Smooth muscle cell (in vitro differentiated cells): ENCODE measurements at regions not wholly inside any gene's neighbourhood (a gene's known extent, or its start where the extent isn't known, plus 50 kb on each side); places are given as distances from the start of the nearest gene placed in this dataset.

Source experiments
- DNase-seq: peaks from one replicate; lab custom pipeline; 2025; ENCODE audit not compliant: unreplicated experiment; lab: John Stamatoyannopoulos, UW
- H2AFZ ChIP-seq: fragments of 200-600 bp; sonication (generic); 2 replicates; pipeline ENCODE4 v1.6.0; 2016; ENCODE audit warnings: antibody characterized with exemption, low read depth, mild to moderate bottlenecking
- H3F3A ChIP-seq: fragments of 200-600 bp; sonication (generic); 2 replicates; pipeline ENCODE4 v1.6.0; 2017; ENCODE audit warnings: antibody characterized with exemption, low read depth
- H3K27ac ChIP-seq: fragments of 200-600 bp; sonication (generic); 2 replicates; pipeline ENCODE4 v1.5.1; 2016; ENCODE audit warnings: low read depth, mild to moderate bottlenecking
- H3K27me3 ChIP-seq: fragments of 200-600 bp; sonication (generic); 2 replicates; pipeline ENCODE4 v1.6.1; 2016; ENCODE audit warnings: low read depth, mild to moderate bottlenecking
- H3K36me3 ChIP-seq: fragments of 200-600 bp; sonication (generic); 2 replicates; pipeline ENCODE4 v1.5.1; 2016; ENCODE audit warnings: low read depth
- H3K4me1 ChIP-seq: fragments of 200-600 bp; sonication (generic); 2 replicates; pipeline ENCODE4 v1.5.1; 2016; ENCODE audit warnings: low read depth
- H3K4me2 ChIP-seq: fragments of 200-600 bp; sonication (generic); 2 replicates; pipeline ENCODE4 v1.6.0; 2016; ENCODE audit warnings: mild to moderate bottlenecking
- H3K4me3 ChIP-seq: fragments of 200-600 bp; sonication (generic); 2 replicates; pipeline ENCODE4 v1.5.1; 2016; ENCODE audit warnings: mild to moderate bottlenecking
- H3K79me2 ChIP-seq: fragments of 200-600 bp; sonication (generic); 2 replicates; pipeline ENCODE4 v1.6.0; 2016; ENCODE audit warnings: low read depth, mild to moderate bottlenecking
- H3K9ac ChIP-seq: fragments of 200-600 bp; sonication (generic); 2 replicates; pipeline ENCODE4 v1.6.0; 2016; ENCODE audit warnings: low read depth
- H3K9me3 ChIP-seq: fragments of 200-600 bp; sonication (generic); replicated peaks from 2 replicates; pipeline ENCODE4 v1.5.1; 2016; ENCODE audit warnings: low read depth
- H4K20me1 ChIP-seq: fragments of 200-600 bp; sonication (generic); 2 replicates; pipeline ENCODE4 v1.6.0; 2016; ENCODE audit warnings: low read depth
- CTCF ChIP-seq: fragments of 200-600 bp; sonication (generic); IDR thresholded peaks from 2 replicates; pipeline ENCODE4 v1.5.1; 2017; ENCODE audit warnings: borderline replicate concordance, mild to moderate bottlenecking, antibody characterized with exemption; ENCODE audit not compliant: insufficient read depth, poor library complexity, severe bottlenecking
- WGBS: methylation state at CpG from one replicate; pipeline ENCODE4 v1.1.7; 2016; ENCODE audit warnings: low lambda C conversion rate; 5-methylcytosine and 5-hydroxymethylcytosine counted together

- Histone ChIP-seq H3K4me2 (no peak overlapping the region), H3K9ac (no peak overlapping the region), H3K4me1 (peaks cover 4% of the 10 kb centered on the region), H4K20me1 (no peaks in the 10 kb centered on the region), H3K9me3 (no peaks in the 10 kb centered on the region), H3K27me3 (no peaks in the 10 kb centered on the region), H3K79me2 (no peaks in the 10 kb centered on the region), H3K27ac (no peak overlapping the region), H3F3A (no peaks in the 10 kb centered on the region), H2AFZ (no peak overlapping the region), H3K36me3 (no peaks in the 10 kb centered on the region), H3K4me3 (no peak overlapping the region)
- peak; percentile 89 for TF ChIP-seq CTCF
- WGBS, result 23% methylated on average over 3 of the region's 3 CpGs
- peak; percentile 9 for DNase-seq
Measured at GRCh38 chr21:31580866-31581276, 78.6 kb upstream of the SOD1 start.

GRCh38 chr21:31577271-31577670 lies 82.2 kb upstream of the SOD1 start:
- Histone ChIP-seq H4K20me1 (no peaks in the 10 kb centered on the region), H3K9me3 (no peaks in the 10 kb centered on the region), H3K27ac (no peak overlapping the region), H2AFZ (no peak overlapping the region), H3K36me3 (no peaks in the 10 kb centered on the region), H3K79me2 (no peaks in the 10 kb centered on the region), H3F3A (no peaks in the 10 kb centered on the region), H3K4me3 (no peak overlapping the region), H3K4me1 (no peaks in the 10 kb centered on the region), H3K4me2 (no peak overlapping the region), H3K9ac (no peak overlapping the region), H3K27me3 (no peaks in the 10 kb centered on the region)
- no peak for TF ChIP-seq CTCF
- no peak for DNase-seq

GRCh38 chr21:31576428-31576827 lies 83.1 kb upstream of the SOD1 start:
- no peaks in the 10 kb centered on the region for H3F3A ChIP-seq
- DNase-seq, result no peak
- no peak overlapping the region for H3K27ac ChIP-seq
- H3K79me2 ChIP-seq, result no peaks in the 10 kb centered on the region
- no peaks in the 10 kb centered on the region for H4K20me1 ChIP-seq
- H3K9ac ChIP-seq, result no peak overlapping the region
- 91% methylated on average over 6 of the region's 6 CpGs for WGBS
- no peak overlapping the region for H3K4me2 ChIP-seq
- H3K27me3 ChIP-seq, result no peaks in the 10 kb centered on the region
- no peak for TF ChIP-seq CTCF
- no peaks in the 10 kb centered on the region for H3K9me3 ChIP-seq
- no peaks in the 10 kb centered on the region for H3K36me3 ChIP-seq
- no peaks in the 10 kb centered on the region for H3K4me1 ChIP-seq
- no peak overlapping the region for H2AFZ ChIP-seq
- no peak overlapping the region for H3K4me3 ChIP-seq

GRCh38 chr21:31573217-31573616 lies 86.3 kb upstream of the SOD1 start:
- no peaks in the 10 kb centered on the region for H3K36me3 ChIP-seq
- H3K9ac ChIP-seq, result no peak overlapping the region
- no peaks in the 10 kb centered on the region for H3K27me3 ChIP-seq
- H3K9me3 ChIP-seq, result no peaks in the 10 kb centered on the region
- no peaks in the 10 kb centered on the region for H3K79me2 ChIP-seq
- no peaks in the 10 kb centered on the region for H4K20me1 ChIP-seq
- no peaks in the 10 kb centered on the region for H3F3A ChIP-seq
- H3K4me2 ChIP-seq, result no peak overlapping the region
- no peak overlapping the region for H3K4me3 ChIP-seq
- DNase-seq, result no peak
- no peak overlapping the region for H2AFZ ChIP-seq
- no peak overlapping the region for H3K27ac ChIP-seq
- no peaks in the 10 kb centered on the region for H3K4me1 ChIP-seq
- WGBS, result 94% methylated on average over 2 of the region's 2 CpGs
- TF ChIP-seq CTCF, result no peak
